Erythroblast (primary cell): ENCODE measurements at regions not wholly inside any gene's neighbourhood (a gene's known extent, or its start where the extent isn't known, plus 50 kb on each side); places are given as distances from the start of the nearest gene placed in this dataset.

ENCODE experiments used
- GATA1 ChIP-seq: IDR thresholded peaks from 2 replicates; pipeline ENCODE4 v1.6.1; 2011; ENCODE audit warnings: low read depth, mild to moderate bottlenecking, control low read depth, low read length, moderate library complexity
- POLR2A ChIP-seq: IDR thresholded peaks from 2 replicates; pipeline ENCODE4 v1.6.1; 2011; ENCODE audit warnings: mild to moderate bottlenecking, low read length

DNA sequence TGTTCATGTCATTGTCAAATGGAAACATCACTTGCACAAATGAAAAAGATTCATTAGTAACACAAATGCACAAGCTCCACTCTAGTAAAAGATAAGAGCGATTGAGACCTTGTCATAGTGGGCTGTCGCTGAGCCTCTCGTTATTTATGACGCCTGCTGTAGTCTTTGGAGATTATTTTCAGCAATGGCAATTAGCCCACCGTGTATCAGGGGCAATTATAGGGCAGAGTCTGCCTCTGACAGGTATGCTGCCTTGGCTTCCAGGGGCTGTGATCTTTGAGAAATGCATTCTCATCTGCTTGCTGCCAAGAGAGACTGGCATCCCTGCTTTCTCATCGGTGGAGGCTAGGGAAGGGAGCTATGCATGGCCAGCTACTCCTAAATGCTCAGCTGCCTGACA lies 426.8 kb upstream of the CLINT1 start:
- TF ChIP-seq POLR2A (no peak), GATA1 (no peak)
